Testis (tissue), 2 donors: ENCODE measurements at regions not wholly inside any gene's neighbourhood (a gene's known extent, or its start where the extent isn't known, plus 50 kb on each side); places are given as distances from the start of the nearest gene placed in this dataset.

Experiments
- DNase-seq: peaks from one replicate; pipeline ENCODE4 v3.0.0-alpha.2; 2019
- H3K27ac ChIP-seq, 2 donors: fragments of 200-600 bp; sonication (generic); one replicate each; pipeline ENCODE4 v1.5.1; 2019
- H3K27me3 ChIP-seq: fragments of 200-600 bp; sonication (generic); one replicate; pipeline ENCODE4 v1.5.1; 2019
- H3K36me3 ChIP-seq: fragments of 200-600 bp; sonication (generic); one replicate; pipeline ENCODE4 v1.5.1; 2017; ENCODE audit warnings: low read depth; ENCODE audit errors: missing control alignments
- H3K4me1 ChIP-seq: fragments of 200-600 bp; sonication (generic); one replicate; pipeline ENCODE4 v1.5.1; 2019
- H3K4me3 ChIP-seq, 2 donors: fragments of 200-600 bp; sonication (generic); one replicate each; pipeline ENCODE4 v1.5.1; 2017 to 2019
- H3K9me3 ChIP-seq: fragments of 200-600 bp; sonication (generic); one replicate; pipeline ENCODE4 v1.5.1; 2017
- POLR2A ChIP-seq: fragments of 450-650 bp; IDR thresholded peaks from one replicate; pipeline ENCODE4 v1.6.1; 2017; ENCODE audit warnings: antibody characterized with exemption, mild to moderate bottlenecking, moderate library complexity
- WGBS, 2 donors: methylation state at CpG; one replicate each; pipeline ENCODE4 v1.1.5; 2018; 5-methylcytosine and 5-hydroxymethylcytosine counted together
- intact Hi-C: fragments of 100-400 bp; cut with DNase I; formaldehyde crosslinking; loops from one replicate; pipeline ENCODE4 v1.15.1; 2023; ENCODE audit warnings: low total_unique reads
- TF ChIP-seq, protein P1 (sequence below), 3 experiments: fragments of 450-650 bp in 2 of 3; fragments of 200-600 bp in 1 of 3; sonication (generic) in 1 of 3; IDR thresholded peaks; one replicate each; pipeline ENCODE4 v1.5.1; 2016 to 2019; ENCODE audit warnings: antibody characterized with exemption in 3 of 3, mild to moderate bottlenecking in 2 of 3, moderate library complexity in 1 of 3

DNA sequence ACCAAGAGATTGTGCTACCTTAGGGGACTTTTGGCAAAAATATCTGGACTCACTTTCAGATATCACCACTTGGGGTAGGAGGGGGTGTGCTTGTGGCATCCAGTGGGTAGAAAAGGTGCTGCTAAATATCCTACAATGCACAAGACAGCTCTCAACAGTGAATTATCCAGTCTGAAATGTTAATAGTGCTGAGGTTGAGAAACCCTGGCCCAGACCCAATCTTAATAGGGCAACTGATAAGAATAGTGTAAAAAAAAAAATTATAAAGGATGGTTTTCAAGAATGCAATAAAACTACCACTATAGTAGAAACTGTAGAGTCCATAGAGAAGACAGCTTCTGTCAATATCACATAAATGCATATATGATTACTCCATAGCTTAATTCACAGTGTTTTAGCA is 185.5 kb downstream of the ZNF330 start:
- DNase-seq: no peak
- Histone ChIP-seq H3K4me3 (no peak overlapping the region), H3K27ac (no peak overlapping the region), H3K4me1 (no peaks in the 10 kb centered on the region), H3K9me3 (peaks cover 3% of the 10 kb centered on the region), H3K27me3 (no peaks in the 10 kb centered on the region), H3K36me3 (no peaks in the 10 kb centered on the region)
- no peak for TF ChIP-seq POLR2A
- TF ChIP-seq, protein P1, sequence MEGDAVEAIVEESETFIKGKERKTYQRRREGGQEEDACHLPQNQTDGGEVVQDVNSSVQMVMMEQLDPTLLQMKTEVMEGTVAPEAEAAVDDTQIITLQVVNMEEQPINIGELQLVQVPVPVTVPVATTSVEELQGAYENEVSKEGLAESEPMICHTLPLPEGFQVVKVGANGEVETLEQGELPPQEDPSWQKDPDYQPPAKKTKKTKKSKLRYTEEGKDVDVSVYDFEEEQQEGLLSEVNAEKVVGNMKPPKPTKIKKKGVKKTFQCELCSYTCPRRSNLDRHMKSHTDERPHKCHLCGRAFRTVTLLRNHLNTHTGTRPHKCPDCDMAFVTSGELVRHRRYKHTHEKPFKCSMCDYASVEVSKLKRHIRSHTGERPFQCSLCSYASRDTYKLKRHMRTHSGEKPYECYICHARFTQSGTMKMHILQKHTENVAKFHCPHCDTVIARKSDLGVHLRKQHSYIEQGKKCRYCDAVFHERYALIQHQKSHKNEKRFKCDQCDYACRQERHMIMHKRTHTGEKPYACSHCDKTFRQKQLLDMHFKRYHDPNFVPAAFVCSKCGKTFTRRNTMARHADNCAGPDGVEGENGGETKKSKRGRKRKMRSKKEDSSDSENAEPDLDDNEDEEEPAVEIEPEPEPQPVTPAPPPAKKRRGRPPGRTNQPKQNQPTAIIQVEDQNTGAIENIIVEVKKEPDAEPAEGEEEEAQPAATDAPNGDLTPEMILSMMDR (IDR thresholded peaks at IDR 0.05): no peak
- intact Hi-C loops: no loop called here

DNA sequence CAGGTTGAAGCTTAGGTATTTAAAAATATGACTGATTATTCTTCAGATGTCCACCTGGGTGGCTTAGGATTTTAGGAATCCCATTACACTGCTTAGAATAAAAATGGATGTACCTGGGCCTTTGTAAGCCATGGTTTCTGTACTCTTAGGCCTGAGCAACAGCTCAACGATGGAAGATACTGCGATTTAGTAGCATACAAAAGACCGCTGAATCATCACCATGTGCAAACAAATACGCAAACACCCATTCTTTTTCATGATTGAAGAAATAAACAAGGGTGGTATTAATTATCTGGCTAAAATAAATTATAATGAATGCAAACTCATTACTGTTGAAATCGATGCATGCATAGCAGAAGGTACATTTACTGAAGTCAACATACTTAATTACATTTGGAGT is 188.9 kb downstream of the ZNF330 start:
- no peaks in the 10 kb centered on the region for H3K27me3 ChIP-seq
- no peak overlapping the region for H3K4me3 ChIP-seq
- no peak overlapping the region for H3K27ac ChIP-seq
- no peaks in the 10 kb centered on the region for H3K36me3 ChIP-seq
- H3K4me1 ChIP-seq: no peaks in the 10 kb centered on the region
- WGBS, 2 donors: 94 to 95% methylated on average over 5 of the region's 5 CpGs
- DNase-seq: no peak
- intact Hi-C loops: no loop called here
- H3K9me3 ChIP-seq: no peaks in the 10 kb centered on the region
- TF ChIP-seq, protein P1 (IDR thresholded peaks at IDR 0.05): no peak
- no peak for TF ChIP-seq POLR2A

DNA sequence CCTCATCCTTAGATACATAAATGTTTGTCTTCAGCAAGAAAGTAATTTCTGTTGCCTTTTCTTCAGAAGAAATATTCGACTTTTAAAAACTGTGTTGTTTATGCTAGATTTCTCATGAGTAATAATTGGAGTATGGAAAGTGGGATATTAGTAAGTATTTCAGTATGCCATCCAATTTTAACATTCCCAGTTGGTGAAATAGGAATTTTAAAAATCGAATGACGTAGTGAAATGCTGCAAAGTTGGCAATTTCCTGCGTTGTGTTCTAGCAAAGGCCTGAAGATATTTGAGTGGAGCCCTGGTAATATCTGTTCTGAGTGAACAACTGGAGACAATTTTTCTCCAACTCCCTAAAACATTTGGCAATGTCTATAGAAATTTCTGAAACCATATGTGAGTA is 190.1 kb downstream of the ZNF330 start:
- no peak for DNase-seq
- H3K4me3 ChIP-seq: no peak overlapping the region
- no peaks in the 10 kb centered on the region for H3K9me3 ChIP-seq
- no peaks in the 10 kb centered on the region for H3K36me3 ChIP-seq
- no peaks in the 10 kb centered on the region for H3K27me3 ChIP-seq
- intact Hi-C loops: no loop called here
- TF ChIP-seq, protein P1 (IDR thresholded peaks at IDR 0.05): no peak
- TF ChIP-seq POLR2A: no peak
- H3K27ac ChIP-seq: no peak overlapping the region
- 90 to 95% methylated on average over 4 of the region's 4 CpGs for WGBS, 2 donors
- H3K4me1 ChIP-seq: no peaks in the 10 kb centered on the region

DNA sequence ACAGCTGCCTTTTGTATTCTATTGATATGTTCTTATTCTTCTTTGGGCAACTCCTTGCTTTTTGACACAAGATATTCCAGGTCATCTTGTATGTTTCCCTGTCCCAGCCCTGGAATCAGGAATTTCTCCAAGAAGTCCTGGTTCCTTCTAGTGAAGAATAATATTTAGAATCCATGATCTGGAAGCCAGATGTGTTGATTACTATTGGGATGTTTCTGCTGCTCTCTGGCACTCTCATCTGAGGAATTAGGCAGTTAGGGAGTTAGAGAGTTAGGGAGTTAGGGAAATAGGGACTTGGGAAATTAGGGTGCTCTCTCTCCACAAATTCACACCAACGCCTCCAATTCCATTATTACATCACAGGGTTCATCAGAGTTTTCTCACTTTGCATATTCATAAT is 191.2 kb downstream of the ZNF330 start:
- WGBS, 2 donors: 84 to 90% methylated on average over 1 of the region's 1 CpG
- H3K4me3 ChIP-seq: no peak overlapping the region
- H3K9me3 ChIP-seq: no peaks in the 10 kb centered on the region
- TF ChIP-seq, protein P1 (IDR thresholded peaks at IDR 0.05): no peak
- no peak for TF ChIP-seq POLR2A
- no peaks in the 10 kb centered on the region for H3K4me1 ChIP-seq
- DNase-seq: no peak
- intact Hi-C loops: no loop called here
- H3K27ac ChIP-seq: no peak overlapping the region
- H3K27me3 ChIP-seq: no peaks in the 10 kb centered on the region
- no peaks in the 10 kb centered on the region for H3K36me3 ChIP-seq

DNA sequence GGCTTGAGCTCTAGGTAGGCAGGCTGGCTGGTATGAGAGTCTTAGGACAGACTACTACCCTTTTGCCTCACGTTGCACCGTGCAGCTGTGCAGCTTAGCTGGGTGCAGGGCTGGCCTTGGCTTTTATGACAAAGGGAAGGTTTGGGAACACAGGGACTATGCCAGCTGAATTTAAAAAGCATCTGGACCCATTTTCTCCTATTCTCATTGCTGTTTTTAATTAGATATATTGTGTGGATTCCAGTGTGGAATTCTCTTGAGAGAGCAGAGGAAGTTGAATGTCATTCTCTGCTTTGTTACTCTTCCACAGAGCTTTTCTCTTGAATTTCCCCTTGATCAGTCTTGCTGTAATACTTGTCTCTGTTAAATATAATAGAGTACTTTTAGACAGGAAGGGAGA is 192.7 kb downstream of the ZNF330 start:
- no peaks in the 10 kb centered on the region for H3K4me1 ChIP-seq
- no peaks in the 10 kb centered on the region for H3K9me3 ChIP-seq
- TF ChIP-seq POLR2A: no peak
- TF ChIP-seq, protein P1 (IDR thresholded peaks at IDR 0.05): no peak
- H3K4me3 ChIP-seq: no peak overlapping the region
- H3K27ac ChIP-seq: no peak overlapping the region
- intact Hi-C loops: no loop called here
- no peak for DNase-seq
- WGBS, 2 donors: 50 to 74% methylated on average over 2 of the region's 2 CpGs
- H3K27me3 ChIP-seq: no peaks in the 10 kb centered on the region
- no peaks in the 10 kb centered on the region for H3K36me3 ChIP-seq
